ENCODE measurements at regions not wholly inside any gene's neighbourhood (a gene's known extent, or its start where the extent isn't known, plus 50 kb on each side); places are given as distances from the start of the nearest gene placed in this dataset.

- Histone ChIP-seq H3K9ac (ENCODE audit: low read length) (no peak overlapping the region), H3K27me3 (replicated peaks; ENCODE audit: control insufficient read depth, insufficient read depth, low read length) (no peaks in the 10 kb centered on the region)
These were observed 892.5 kb upstream of the SLC10A2 start for GRCh38 chr13:103958691-103959090.

DNA sequence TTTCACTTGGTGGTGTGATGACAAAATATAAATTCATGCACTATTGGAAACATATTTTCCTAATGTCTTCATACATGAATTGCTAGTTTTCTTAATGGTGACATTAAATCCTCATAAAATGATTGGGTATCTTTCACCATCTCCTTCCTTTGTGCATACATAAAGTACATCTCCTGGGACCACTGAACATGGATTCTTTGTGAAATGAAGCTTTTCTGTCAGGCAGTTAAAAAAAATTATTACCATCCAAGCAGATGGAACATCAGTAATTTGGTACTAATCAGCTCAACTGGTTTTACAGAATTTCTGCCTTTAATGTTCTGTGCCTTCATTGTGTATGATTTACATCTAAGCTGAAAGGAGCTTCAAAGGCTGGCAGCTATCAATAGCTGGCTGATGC lies 891.7 kb upstream of the SLC10A2 start:
- Histone ChIP-seq H3K4me1 (ENCODE audit: control insufficient read depth, insufficient read depth, low read length) (no peaks in the 10 kb centered on the region), H3K9ac (ENCODE audit: low read length) (no peak overlapping the region), H3K4me3 (ENCODE audit: low read length) (no peak overlapping the region), H3K9me3 (ENCODE audit: control insufficient read depth, low read length) (no peaks in the 10 kb centered on the region), H3K27me3 (replicated peaks; ENCODE audit: control insufficient read depth, insufficient read depth, low read length) (no peaks in the 10 kb centered on the region), H3K36me3 (ENCODE audit: control insufficient read depth, insufficient read depth, low read length, severe bottlenecking) (no peaks in the 10 kb centered on the region)
- DNase-seq (ENCODE audit: low read depth) = no peak

More at GRCh38 chr13:103958691-103959090, 892.5 kb upstream of the SLC10A2 start:
- no peaks in the 10 kb centered on the region for H3K4me1 ChIP-seq (ENCODE audit: control insufficient read depth, insufficient read depth, low read length)
- no peaks in the 10 kb centered on the region for H3K36me3 ChIP-seq (ENCODE audit: control insufficient read depth, insufficient read depth, low read length, severe bottlenecking)
- H3K9me3 ChIP-seq (ENCODE audit: control insufficient read depth, low read length) = no peaks in the 10 kb centered on the region
- no peak overlapping the region for H3K4me3 ChIP-seq (ENCODE audit: low read length)
- DNase-seq (ENCODE audit: low read depth) = no peak

- no peak overlapping the region for H3K4me3 ChIP-seq (ENCODE audit: low read length)
- H3K4me1 ChIP-seq (ENCODE audit: control insufficient read depth, insufficient read depth, low read length) = no peaks in the 10 kb centered on the region
- H3K36me3 ChIP-seq (ENCODE audit: control insufficient read depth, insufficient read depth, low read length, severe bottlenecking) = no peaks in the 10 kb centered on the region
- no peaks in the 10 kb centered on the region for H3K9me3 ChIP-seq (ENCODE audit: control insufficient read depth, low read length)
- no peak for DNase-seq (ENCODE audit: low read depth)
- no peak overlapping the region for H3K9ac ChIP-seq (ENCODE audit: low read length)
- H3K27me3 ChIP-seq (replicated peaks; ENCODE audit: control insufficient read depth, insufficient read depth, low read length) = no peaks in the 10 kb centered on the region
These were observed 887.6 kb upstream of the SLC10A2 start for GRCh38 chr13:103953859-103954258.

- H3K9me3 ChIP-seq (ENCODE audit: control insufficient read depth, low read length) = no peaks in the 10 kb centered on the region
- H3K4me3 ChIP-seq (ENCODE audit: low read length) = no peak overlapping the region
- H3K4me1 ChIP-seq (ENCODE audit: control insufficient read depth, insufficient read depth, low read length) = no peaks in the 10 kb centered on the region
- no peaks in the 10 kb centered on the region for H3K36me3 ChIP-seq (ENCODE audit: control insufficient read depth, insufficient read depth, low read length, severe bottlenecking)
- no peak overlapping the region for H3K9ac ChIP-seq (ENCODE audit: low read length)
- DNase-seq (ENCODE audit: low read depth) = no peak
- no peaks in the 10 kb centered on the region for H3K27me3 ChIP-seq (replicated peaks; ENCODE audit: control insufficient read depth, insufficient read depth, low read length)
These were observed 886.0 kb upstream of the SLC10A2 start for GRCh38 chr13:103952183-103952582.

DNA sequence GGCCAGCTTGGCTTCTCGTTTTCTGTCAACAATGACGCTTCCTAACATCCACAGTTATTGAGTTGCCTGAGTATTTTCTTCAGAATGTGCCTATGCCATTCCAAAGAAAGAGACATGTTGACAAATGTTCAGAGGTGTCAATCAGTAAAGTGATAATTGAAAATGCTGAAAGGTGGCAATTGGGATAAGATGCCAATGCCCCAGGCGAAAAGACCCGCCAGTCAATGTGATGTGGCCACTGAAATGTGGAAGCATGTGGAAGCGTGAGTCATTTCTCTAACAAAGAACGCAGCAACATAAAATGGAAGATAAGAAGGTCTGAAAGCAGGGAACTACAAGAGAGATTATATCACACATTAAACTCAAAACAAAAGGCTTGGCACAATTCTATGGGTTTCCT lies 882.2 kb upstream of the SLC10A2 start:
- Histone ChIP-seq H3K4me1 (ENCODE audit: control insufficient read depth, insufficient read depth, low read length) (peaks cover 3% of the 10 kb centered on the region), H3K9ac (ENCODE audit: low read length) (no peak overlapping the region), H3K4me3 (ENCODE audit: low read length) (no peak overlapping the region), H3K27me3 (replicated peaks; ENCODE audit: control insufficient read depth, insufficient read depth, low read length) (no peaks in the 10 kb centered on the region), H3K36me3 (ENCODE audit: control insufficient read depth, insufficient read depth, low read length, severe bottlenecking) (no peaks in the 10 kb centered on the region), H3K9me3 (ENCODE audit: control insufficient read depth, low read length) (no peaks in the 10 kb centered on the region)
- no peak for DNase-seq (ENCODE audit: low read depth)

DNA sequence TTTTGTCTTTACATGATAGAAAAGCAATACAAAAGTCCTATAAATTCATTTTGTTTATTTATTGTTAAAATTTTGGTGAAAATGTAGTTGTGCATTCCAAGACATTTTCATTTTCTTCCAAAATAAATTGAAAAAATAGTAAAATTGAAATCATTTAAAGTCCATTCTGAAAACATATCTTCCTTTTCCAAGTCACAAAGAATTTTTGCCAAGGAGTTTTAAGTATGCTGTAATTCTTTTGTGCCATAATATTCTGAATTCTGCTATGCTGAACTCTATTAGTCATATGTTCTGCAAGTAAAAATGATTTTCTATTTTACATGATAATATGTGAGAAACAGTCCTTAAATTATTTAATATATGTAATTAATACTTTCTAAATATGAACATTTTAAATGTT lies 879.6 kb upstream of the SLC10A2 start:
- H3K27me3 ChIP-seq (replicated peaks; ENCODE audit: control insufficient read depth, insufficient read depth, low read length) = no peaks in the 10 kb centered on the region
- H3K4me3 ChIP-seq (ENCODE audit: low read length) = no peak overlapping the region
- no peaks in the 10 kb centered on the region for H3K9me3 ChIP-seq (ENCODE audit: control insufficient read depth, low read length)
- peaks cover 3% of the 10 kb centered on the region for H3K4me1 ChIP-seq (ENCODE audit: control insufficient read depth, insufficient read depth, low read length)
- peak; percentile 5 for DNase-seq (ENCODE audit: low read depth)
- no peaks in the 10 kb centered on the region for H3K36me3 ChIP-seq (ENCODE audit: control insufficient read depth, insufficient read depth, low read length, severe bottlenecking)
- H3K9ac ChIP-seq (ENCODE audit: low read length) = no peak overlapping the region

- no peak for DNase-seq (ENCODE audit: low read depth)
- Histone ChIP-seq H3K9me3 (ENCODE audit: control insufficient read depth, low read length) (no peaks in the 10 kb centered on the region), H3K4me1 (ENCODE audit: control insufficient read depth, insufficient read depth, low read length) (peaks cover 3% of the 10 kb centered on the region), H3K27me3 (replicated peaks; ENCODE audit: control insufficient read depth, insufficient read depth, low read length) (no peaks in the 10 kb centered on the region), H3K9ac (ENCODE audit: low read length) (no peak overlapping the region), H3K36me3 (ENCODE audit: control insufficient read depth, insufficient read depth, low read length, severe bottlenecking) (no peaks in the 10 kb centered on the region), H3K4me3 (ENCODE audit: low read length) (no peak overlapping the region)
These were observed 875.4 kb upstream of the SLC10A2 start for GRCh38 chr13:103941506-103942140.

GRCh38 chr13:103935117-103935516 lies 868.9 kb upstream of the SLC10A2 start:
- no peak for DNase-seq (ENCODE audit: low read depth)
- Histone ChIP-seq H3K9ac (ENCODE audit: low read length) (no peak overlapping the region), H3K9me3 (ENCODE audit: control insufficient read depth, low read length) (peaks cover 13% of the 10 kb centered on the region), H3K4me3 (ENCODE audit: low read length) (no peak overlapping the region), H3K4me1 (ENCODE audit: control insufficient read depth, insufficient read depth, low read length) (no peaks in the 10 kb centered on the region), H3K27me3 (replicated peaks; ENCODE audit: control insufficient read depth, insufficient read depth, low read length) (no peaks in the 10 kb centered on the region), H3K36me3 (ENCODE audit: control insufficient read depth, insufficient read depth, low read length, severe bottlenecking) (no peaks in the 10 kb centered on the region)

- H3K36me3 ChIP-seq (ENCODE audit: control insufficient read depth, insufficient read depth, low read length, severe bottlenecking) = no peaks in the 10 kb centered on the region
- no peak overlapping the region for H3K9ac ChIP-seq (ENCODE audit: low read length)
- H3K4me3 ChIP-seq (ENCODE audit: low read length) = no peak overlapping the region
- H3K9me3 ChIP-seq (ENCODE audit: control insufficient read depth, low read length) = peaks cover 13% of the 10 kb centered on the region
- DNase-seq (ENCODE audit: low read depth) = no peak
- H3K27me3 ChIP-seq (replicated peaks; ENCODE audit: control insufficient read depth, insufficient read depth, low read length) = no peaks in the 10 kb centered on the region
- H3K4me1 ChIP-seq (ENCODE audit: control insufficient read depth, insufficient read depth, low read length) = no peaks in the 10 kb centered on the region
These were observed 865.7 kb upstream of the SLC10A2 start for GRCh38 chr13:103931885-103932284.

DNA sequence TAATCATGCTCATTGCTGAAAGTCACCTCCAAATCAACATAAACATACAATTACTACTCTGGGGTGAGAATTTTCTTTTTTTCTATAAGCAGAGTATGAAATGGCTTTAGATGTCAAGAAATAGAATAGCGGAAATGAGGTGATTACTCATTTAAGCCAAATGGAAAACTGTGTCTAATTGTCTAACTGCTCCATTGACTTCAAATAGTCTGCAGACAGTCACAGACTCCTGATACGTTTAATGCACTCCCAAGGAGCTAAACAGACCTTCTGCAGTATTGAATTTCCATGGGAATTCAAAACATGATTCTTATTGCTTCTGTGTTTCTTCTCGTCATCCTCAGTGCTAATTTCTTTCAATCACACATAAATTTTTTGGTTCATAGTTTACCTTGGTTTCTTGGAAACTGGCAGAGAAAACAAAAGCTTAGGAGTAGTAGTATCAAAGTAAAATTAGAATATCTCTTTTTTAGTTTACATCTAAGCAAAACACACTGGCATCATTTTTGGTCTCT lies 865.2 kb upstream of the SLC10A2 start:
- Histone ChIP-seq H3K4me3 (ENCODE audit: low read length) (no peak overlapping the region), H3K27me3 (replicated peaks; ENCODE audit: control insufficient read depth, insufficient read depth, low read length) (no peaks in the 10 kb centered on the region), H3K9me3 (ENCODE audit: control insufficient read depth, low read length) (peaks cover 13% of the 10 kb centered on the region), H3K4me1 (ENCODE audit: control insufficient read depth, insufficient read depth, low read length) (no peaks in the 10 kb centered on the region), H3K36me3 (ENCODE audit: control insufficient read depth, insufficient read depth, low read length, severe bottlenecking) (no peaks in the 10 kb centered on the region), H3K9ac (ENCODE audit: low read length) (no peak overlapping the region)
- no peak for DNase-seq (ENCODE audit: low read depth)

- Histone ChIP-seq H3K9me3 (ENCODE audit: control insufficient read depth, low read length) (no peaks in the 10 kb centered on the region), H3K9ac (ENCODE audit: low read length) (no peak overlapping the region), H3K4me3 (ENCODE audit: low read length) (no peak overlapping the region), H3K36me3 (ENCODE audit: control insufficient read depth, insufficient read depth, low read length, severe bottlenecking) (no peaks in the 10 kb centered on the region), H3K27me3 (replicated peaks; ENCODE audit: control insufficient read depth, insufficient read depth, low read length) (no peaks in the 10 kb centered on the region), H3K4me1 (ENCODE audit: control insufficient read depth, insufficient read depth, low read length) (no peaks in the 10 kb centered on the region)
- no peak for DNase-seq (ENCODE audit: low read depth)
These were observed 859.9 kb upstream of the SLC10A2 start for GRCh38 chr13:103926118-103926517.

GRCh38 chr13:103908911-103909310 lies 842.7 kb upstream of the SLC10A2 start:
- H3K4me1 ChIP-seq (ENCODE audit: control insufficient read depth, insufficient read depth, low read length) = no peaks in the 10 kb centered on the region
- DNase-seq (ENCODE audit: low read depth) = no peak
- no peaks in the 10 kb centered on the region for H3K27me3 ChIP-seq (replicated peaks; ENCODE audit: control insufficient read depth, insufficient read depth, low read length)
- no peaks in the 10 kb centered on the region for H3K36me3 ChIP-seq (ENCODE audit: control insufficient read depth, insufficient read depth, low read length, severe bottlenecking)
- no peak overlapping the region for H3K4me3 ChIP-seq (ENCODE audit: low read length)
- H3K9ac ChIP-seq (ENCODE audit: low read length) = no peak overlapping the region
- H3K9me3 ChIP-seq (ENCODE audit: control insufficient read depth, low read length) = no peaks in the 10 kb centered on the region

Measured in adipocyte (in vitro differentiated cells).